K562 (cell line): ENCODE measurements at regions not wholly inside any gene's neighbourhood (a gene's known extent, or its start where the extent isn't known, plus 50 kb on each side); places are given as distances from the start of the nearest gene placed in this dataset.

Source experiments
- ATAC-seq: fragments of 200-7000 bp; cut with Tn5 transposase; 3 replicates; pipeline ENCODE4 v1.9.1; 2020; ENCODE audit warnings: moderate library complexity
- BruUV-seq: library from RNA; stranded (reverse); fragments of 400-500 nt; replicated peaks from 2 replicates; lab custom pipeline; 2021; lab: Mats Ljungman, UMichigan
- CTCF ChIA-PET: fragments of 300-600 bp; formaldehyde crosslinking; extraction: SDS; loops from one replicate; lab custom pipeline; 2021; ENCODE audit warnings: low intra/inter-chr PET ratio; lab: Yijun Ruan, JAX
- POLR2A ChIA-PET: fragments of 300-600, 350-650 bp; sonication (Branson Sonifier 250); formaldehyde crosslinking; extraction: SDS; loops from one replicate; lab custom pipeline; 2021; ENCODE audit warnings: antibody characterized with exemption, inconsistent platforms; lab: Yijun Ruan, JAX
- DNase-seq, 4 experiments: peaks; one replicate each; pipeline versions ENCODE4 v3.0.0 to v3.0.0-alpha.2; 2011 to 2018; ENCODE audit warnings: low spot score in 3 of 4, mixed read lengths in 3 of 4; ENCODE audit errors: extremely low read depth in 1 of 4
- FAIRE-seq: peaks from 2 replicates; lab custom pipeline; 2011; peaks lifted over from hg19 to GRCh38; lab: Jason Lieb, UNC
- H2AFZ ChIP-seq: 2 replicates; pipeline ENCODE4 v1.6.0; 2011; ENCODE audit warnings: low read depth, low read length, control low read depth, inconsistent platforms
- H3K27ac ChIP-seq: fragments of 200-600 bp; 3 replicates; pipeline ENCODE4 v1.8.0; 2011; ENCODE audit warnings: low read depth, mild to moderate bottlenecking, control low read depth, inconsistent platforms, low read length, moderate library complexity, mixed read lengths; ENCODE audit errors: extremely low read depth
- H3K27me3 ChIP-seq, 2 experiments: fragments of 300-600 bp in 1 of 2; 2 replicates in 1 of 2; 3 replicates in 1 of 2; pipeline versions ENCODE4 v1.6.0 to v1.8.0; 2011; ENCODE audit warnings: inconsistent platforms in 2 of 2, low read length in 2 of 2, mild to moderate bottlenecking in 1 of 2, mixed read lengths in 1 of 2, moderate library complexity in 1 of 2; ENCODE audit not compliant: control insufficient read depth in 2 of 2, insufficient read depth in 2 of 2
- H3K36me3 ChIP-seq: fragments of 300-600 bp; 3 replicates; pipeline ENCODE4 v1.8.0; 2011; ENCODE audit warnings: mild to moderate bottlenecking, low read length, inconsistent platforms; ENCODE audit not compliant: control insufficient read depth, insufficient read depth
- H3K4me1 ChIP-seq, 2 experiments: fragments of 200-600 bp in 1 of 2; replicated peaks in 1 of 2; 2 replicates in 1 of 2; 3 replicates in 1 of 2; pipeline versions ENCODE4 v1.5.1 to v1.8.0; 2011; ENCODE audit warnings: inconsistent platforms in 2 of 2, low read length in 2 of 2, mild to moderate bottlenecking in 1 of 2, mixed read lengths in 1 of 2, moderate library complexity in 1 of 2; ENCODE audit not compliant: control insufficient read depth in 2 of 2, insufficient read depth in 2 of 2
- H3K4me2 ChIP-seq: 2 replicates; pipeline ENCODE4 v1.6.1; 2011; ENCODE audit warnings: low read length, control low read depth, inconsistent platforms, mixed read lengths; ENCODE audit not compliant: insufficient read depth
- H3K4me3 ChIP-seq: fragments of 200-600 bp; sonication (generic), shearing (Covaris generic); 2 replicates; pipeline ENCODE4 v1.5.1; 2016; ENCODE audit warnings: control low read depth, inconsistent platforms
- H3K79me2 ChIP-seq: fragments of 200-600 bp; 3 replicates; pipeline ENCODE4 v1.8.0; 2011; ENCODE audit warnings: low read length, inconsistent platforms; ENCODE audit not compliant: control insufficient read depth, insufficient read depth
- H3K9ac ChIP-seq, 2 experiments: 2 replicates each; pipeline versions ENCODE4 v1.6.0 to v1.6.1; 2011; ENCODE audit warnings: low read depth in 2 of 2, low read length in 2 of 2, control low read depth in 1 of 2, inconsistent platforms in 1 of 2, mild to moderate bottlenecking in 1 of 2, mixed read lengths in 1 of 2; ENCODE audit not compliant: insufficient read depth in 1 of 2
- H3K9me1 ChIP-seq: one replicate; pipeline ENCODE4 v1.6.0; 2011; ENCODE audit warnings: inconsistent platforms, mild to moderate bottlenecking, low read length, moderate library complexity; ENCODE audit not compliant: control insufficient read depth, insufficient read depth
- H3K9me3 ChIP-seq: replicated peaks from 2 replicates; pipeline ENCODE4 v1.5.1; 2011; ENCODE audit warnings: low read depth, low read length, inconsistent platforms; ENCODE audit not compliant: control insufficient read depth, insufficient read depth
- H4K20me1 ChIP-seq: replicated peaks from 2 replicates; pipeline ENCODE4 v1.6.1; 2011; ENCODE audit warnings: low read length, inconsistent platforms, mixed read lengths; ENCODE audit not compliant: control insufficient read depth, insufficient read depth
- CAMTA2 ChIP-seq: fragments of 250-450 bp; sonication (Bioruptor Pico); conservative IDR thresholded peaks from 2 replicates; pipeline ENCODE4 v1.5.1; 2022
- ETV5 ChIP-seq: sonication (generic); formaldehyde crosslinking; IDR thresholded peaks from 2 replicates; pipeline ENCODE4 v1.4.0; 2020; ENCODE audit warnings: low read depth, mild to moderate bottlenecking, missing genetic modification reagents
- HDAC8 ChIP-seq: fragments of 450-650 bp; IDR thresholded peaks from 2 replicates; pipeline ENCODE4 v1.6.1; 2016; ENCODE audit warnings: mild to moderate bottlenecking, missing genetic modification characterization, moderate library complexity, missing compliant biosample characterization
- MAX ChIP-seq: sonication (generic); formaldehyde crosslinking; IDR thresholded peaks from 2 replicates; pipeline ENCODE4 v1.9.0; 2022; ENCODE audit warnings: mild to moderate bottlenecking, missing genetic modification reagents
- MLX ChIP-seq, 2 experiments: fragments of 450-650 bp in 1 of 2; sonication (generic) in 1 of 2; formaldehyde crosslinking; conservative IDR thresholded peaks; 2 replicates each; pipeline versions ENCODE4 v1.4.0 to v1.8.1; 2020 to 2022; ENCODE audit warnings: mild to moderate bottlenecking in 1 of 2, missing genetic modification reagents in 1 of 2
- NELFE ChIP-seq: IDR thresholded peaks from 2 replicates; pipeline ENCODE4 v1.6.1; 2011; ENCODE audit warnings: mild to moderate bottlenecking; ENCODE audit not compliant: insufficient read depth, insufficient read length
- PRMT5 ChIP-seq: sonication (generic); formaldehyde crosslinking; IDR thresholded peaks from 2 replicates; pipeline ENCODE4 v1.5.0; 2020; ENCODE audit warnings: missing genetic modification reagents
- RCOR1 ChIP-seq, 2 experiments: IDR thresholded peaks; 2 replicates each; pipeline ENCODE4 v1.6.1; 2012; ENCODE audit warnings: low read depth in 2 of 2, low read length in 2 of 2, borderline replicate concordance in 1 of 2, improper control_type of control experiment in 1 of 2
- RFX7 ChIP-seq: fragments of 250-450 bp; sonication (Bioruptor Pico); IDR thresholded peaks from 2 replicates; pipeline ENCODE4 v1.5.1; 2021; ENCODE audit warnings: mild to moderate bottlenecking
- ZBED1 ChIP-seq: IDR thresholded peaks from 2 replicates; pipeline ENCODE4 v1.6.1; 2014
- ZBTB12 ChIP-seq: fragments of 250-450 bp; sonication (Bioruptor Pico); IDR thresholded peaks from 2 replicates; pipeline ENCODE4 v1.4.0; 2020
- WGBS: fragments of 100-300 bp; shearing (Covaris generic); methylation state at CpG from one replicate; pipeline ENCODE4 v1.1.6; 2016; ENCODE audit warnings: low coverage, mixed read lengths; ENCODE audit not compliant: insufficient coverage; ENCODE audit errors: missing lambda C conversion rate; 5-methylcytosine and 5-hydroxymethylcytosine counted together
- in situ Hi-C: fragments of 300-500 bp; cut with MboI; formaldehyde crosslinking; loops from 4 replicates; pipeline ENCODE4 v1.15.0; 2018; ENCODE audit warnings: inconsistent platforms, mixed read lengths
- intact Hi-C: fragments of 100-400 bp; cut with micrococcal nuclease; formaldehyde crosslinking; loops from 2 replicates; pipeline ENCODE4 v1.14.2; 2022

- Histone ChIP-seq H3K4me1 (no peaks in the 10 kb centered on the region), H3K4me3 (no peak overlapping the region), H2AFZ (no peak overlapping the region), H3K27ac (no peak overlapping the region), H3K4me2 (no peak overlapping the region), H3K36me3 (no peaks in the 10 kb centered on the region), H3K27me3 (no peaks in the 10 kb centered on the region), H3K79me2 (no peaks in the 10 kb centered on the region), H3K9ac (no peak overlapping the region), H3K9me3 (no peaks in the 10 kb centered on the region), H3K9me1 (no peaks in the 10 kb centered on the region), H4K20me1 (no peaks in the 10 kb centered on the region)
- ChIA-PET CTCF (no interaction called here), POLR2A (interaction anchor here (0.5 kb wide), 1 partner anchor 56 kb away, joined by 3 read pairs; no protein-coding TSS in a partner anchor)
- in situ Hi-C loops (no loop called here), intact Hi-C loops (no loop called here)
- FAIRE-seq, result no peak
- ATAC-seq, result no peak
- 2% methylated on average over 5 of the region's 5 CpGs for WGBS
- BruUV-seq, result no TSS peak
- DNase-seq, result no peak
- no peak for TF ChIP-seq ZBED1
Observed at GRCh38 chr7:45971661-45972175, 50.6 kb upstream of the IGFBP3 start.

GRCh38 chr7:45971171-45971570, 50.1 kb upstream of the IGFBP3 start:
- WGBS, result 0% methylated on average over 5 of the region's 5 CpGs
- ChIA-PET POLR2A (no interaction called here), CTCF (no interaction called here)
- Histone ChIP-seq H3K9ac (no peak overlapping the region), H3K4me1 (no peaks in the 10 kb centered on the region), H3K9me1 (no peaks in the 10 kb centered on the region), H3K4me3 (no peak overlapping the region), H3K27ac (no peak overlapping the region), H3K79me2 (no peaks in the 10 kb centered on the region), H3K4me2 (no peak overlapping the region), H4K20me1 (no peaks in the 10 kb centered on the region), H3K27me3 (no peaks in the 10 kb centered on the region), H2AFZ (no peak overlapping the region), H3K36me3 (no peaks in the 10 kb centered on the region), H3K9me3 (no peaks in the 10 kb centered on the region)
- in situ Hi-C loops, result no loop called here
- DNase-seq (no peak), ATAC-seq (no peak), FAIRE-seq (no peak)
- intact Hi-C loops, result no loop called here
- no TSS peak for BruUV-seq
- TF ChIP-seq HDAC8 (tag) (no peak), NELFE (no peak), MAX (CRISPR knock-in tag) (no peak), ETV5 (CRISPR knock-in tag) (no peak), CAMTA2 (CRISPR knock-in tag) (no peak), ZBTB12 (no peak), PRMT5 (CRISPR knock-in tag) (no peak), RCOR1 (IDR thresholded peaks at IDR 0.05; ENCODE audit: borderline replicate concordance in 1 of 2, low read depth in 2 of 2, low read length in 2 of 2) (no peak), RFX7 (CRISPR knock-in tag) (no peak), MLX (CRISPR knock-in tag; conservative IDR thresholded peaks at IDR 0.05) (no peak)
